IPS-15b (cell line): ENCODE measurements at regions not wholly inside any gene's neighbourhood (a gene's known extent, or its start where the extent isn't known, plus 50 kb on each side); places are given as distances from the start of the nearest gene placed in this dataset.
"Not testable (repeated sequence)": the region's sequence is repeated elsewhere in the genome, so short reads cannot be mapped to it uniquely, and the experiment has no call there.

Experiments used
- H3K27me3 ChIP-seq: one replicate; pipeline ENCODE4 v1.6.1; 2013; ENCODE audit warnings: low read length; ENCODE audit not compliant: control insufficient read depth, insufficient read depth
- H3K36me3 ChIP-seq: one replicate; pipeline ENCODE4 v1.6.1; 2013; ENCODE audit warnings: low read length; ENCODE audit not compliant: control insufficient read depth, insufficient read depth
- H3K4me1 ChIP-seq: one replicate; pipeline ENCODE4 v1.6.1; 2013; ENCODE audit warnings: mild to moderate bottlenecking, low read length; ENCODE audit not compliant: control insufficient read depth, insufficient read depth
- H3K4me3 ChIP-seq: one replicate; pipeline ENCODE4 v1.5.1; 2013; ENCODE audit warnings: low read depth, low read length
- H3K9ac ChIP-seq: one replicate; pipeline ENCODE4 v1.6.1; 2013; ENCODE audit warnings: low read depth, mild to moderate bottlenecking, low read length
- H3K9me3 ChIP-seq: one replicate; pipeline ENCODE4 v1.6.1; 2013; ENCODE audit warnings: mild to moderate bottlenecking, low read length; ENCODE audit not compliant: control insufficient read depth, insufficient read depth

GRCh38 chr14:65170768-65171507 lies 68.6 kb upstream of the MAX start:
- Histone ChIP-seq H3K36me3 (no peaks in the 10 kb centered on the region), H3K27me3 (no peaks in the 10 kb centered on the region), H3K9ac (no peak overlapping the region), H3K4me3 (peak overlapping the region; percentile 6), H3K9me3 (no peaks in the 10 kb centered on the region), H3K4me1 (peaks cover 16% of the 10 kb centered on the region)

GRCh38 chr14:65173973-65174693 lies 71.8 kb upstream of the MAX start:
- H3K4me1 ChIP-seq, result peaks cover 20% of the 10 kb centered on the region
- H3K4me3 ChIP-seq, result peak overlapping the region; percentile 24
- H3K36me3 ChIP-seq, result no peaks in the 10 kb centered on the region
- no peaks in the 10 kb centered on the region for H3K27me3 ChIP-seq
- H3K9me3 ChIP-seq, result no peaks in the 10 kb centered on the region
- no peak overlapping the region for H3K9ac ChIP-seq

DNA sequence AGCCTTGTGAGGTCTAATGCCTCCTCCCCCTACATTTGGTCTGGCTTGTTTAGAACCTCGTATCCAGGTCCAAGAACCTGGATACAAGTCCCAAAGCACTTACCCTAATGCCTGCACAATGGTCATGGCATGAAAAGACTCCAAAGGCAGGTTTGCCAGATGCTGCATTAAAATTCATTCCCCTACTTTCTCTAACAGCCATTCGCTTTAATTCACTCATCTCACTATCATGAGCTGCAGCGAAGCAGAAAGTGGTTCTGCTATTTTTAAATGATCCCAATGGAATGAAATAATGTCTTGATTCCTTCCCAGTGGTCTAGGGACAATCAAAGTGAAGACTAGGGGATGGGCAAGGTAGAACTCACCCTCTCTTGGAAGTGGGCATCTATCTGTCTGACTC lies 72.5 kb upstream of the MAX start:
- Histone ChIP-seq H3K27me3 (no peaks in the 10 kb centered on the region), H3K36me3 (no peaks in the 10 kb centered on the region), H3K9me3 (no peaks in the 10 kb centered on the region), H3K4me1 (peaks cover 20% of the 10 kb centered on the region), H3K4me3 (peak overlapping the region; percentile 24), H3K9ac (no peak overlapping the region)

- no peak overlapping the region for H3K9ac ChIP-seq
Measured at GRCh38 chr14:65177551-65177950, 75.2 kb upstream of the MAX start.

DNA sequence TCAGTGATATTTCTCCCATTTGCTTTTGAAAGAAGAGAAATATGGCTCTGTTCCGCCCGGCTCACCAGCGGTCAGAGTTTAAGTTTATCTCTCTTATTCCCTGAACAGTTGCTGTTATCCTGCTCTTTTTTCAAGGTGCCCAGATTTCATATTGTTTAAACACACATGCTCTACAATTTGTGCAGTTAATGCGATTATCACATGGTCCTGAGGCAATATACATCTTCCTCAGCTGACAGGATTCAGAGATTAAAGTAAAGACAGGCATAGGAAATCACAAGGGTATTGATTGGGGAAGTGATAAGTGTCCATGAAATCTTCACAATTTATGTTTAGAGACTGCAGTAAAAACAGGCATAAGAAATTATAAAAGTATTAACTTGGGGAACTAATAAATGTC lies 76.9 kb upstream of the MAX start:
- not testable (repeated sequence) for H3K9me3 ChIP-seq, H3K36me3 ChIP-seq, H3K9ac ChIP-seq, H3K4me3 ChIP-seq, H3K27me3 ChIP-seq
- H3K4me1 ChIP-seq, result peaks cover 17% of the 10 kb centered on the region

More at GRCh38 chr14:65177551-65177950, 75.2 kb upstream of the MAX start:
- H3K36me3 ChIP-seq, result no peaks in the 10 kb centered on the region
- no peaks in the 10 kb centered on the region for H3K27me3 ChIP-seq
- no peak overlapping the region for H3K4me3 ChIP-seq
- H3K4me1 ChIP-seq, result peaks cover 17% of the 10 kb centered on the region
- no peaks in the 10 kb centered on the region for H3K9me3 ChIP-seq

GRCh38 chr14:65179918-65180724 lies 77.8 kb upstream of the MAX start:
- Histone ChIP-seq H3K4me3 (no peak overlapping the region), H3K4me1 (peaks cover 11% of the 10 kb centered on the region), H3K36me3 (no peaks in the 10 kb centered on the region), H3K9me3 (no peaks in the 10 kb centered on the region), H3K27me3 (no peaks in the 10 kb centered on the region), H3K9ac (no peak overlapping the region)

GRCh38 chr14:65180725-65181025 lies 78.4 kb upstream of the MAX start:
- no peak overlapping the region for H3K9ac ChIP-seq
- H3K27me3 ChIP-seq, result no peaks in the 10 kb centered on the region
- H3K36me3 ChIP-seq, result no peaks in the 10 kb centered on the region
- no peak overlapping the region for H3K4me3 ChIP-seq
- H3K4me1 ChIP-seq, result peaks cover 11% of the 10 kb centered on the region
- no peaks in the 10 kb centered on the region for H3K9me3 ChIP-seq

DNA sequence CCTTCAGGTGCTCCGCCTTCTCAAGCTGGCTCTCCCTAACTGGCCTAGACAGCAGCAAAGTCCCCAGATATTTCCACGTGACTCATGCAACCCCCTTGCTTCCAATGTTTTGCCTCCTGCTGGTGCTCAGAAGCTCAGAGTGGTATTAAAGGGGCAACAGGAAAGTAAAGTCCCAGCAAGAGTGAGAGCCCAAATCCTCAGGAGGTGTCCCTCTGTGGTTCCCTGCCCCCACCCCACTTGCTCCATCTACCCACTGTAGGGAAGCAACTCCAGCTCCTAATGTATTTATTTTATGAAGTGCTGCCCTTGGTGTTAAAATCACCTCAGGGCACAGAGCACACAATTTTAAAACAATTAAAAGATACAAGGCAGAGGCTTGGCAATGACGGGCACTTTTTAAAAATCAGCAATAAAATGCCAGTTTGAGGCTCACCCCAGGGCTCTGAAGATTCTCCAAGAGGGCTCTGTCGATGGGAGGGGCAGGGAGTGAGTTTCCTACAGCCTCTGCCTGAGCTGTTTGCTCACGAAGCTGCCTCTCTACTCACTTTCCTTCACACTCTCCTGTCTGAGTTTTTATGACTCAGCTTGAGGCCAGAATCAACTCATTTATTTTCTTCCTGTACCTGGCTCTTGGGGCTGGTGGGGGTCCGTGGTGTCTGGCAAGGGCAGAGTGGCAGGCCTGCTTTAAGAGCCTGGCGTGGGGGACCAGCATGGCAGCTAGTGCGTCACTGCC lies 81.9 kb upstream of the MAX start:
- H3K9me3 ChIP-seq, result no peaks in the 10 kb centered on the region
- H3K4me3 ChIP-seq, result no peak overlapping the region
- no peaks in the 10 kb centered on the region for H3K36me3 ChIP-seq
- no peak overlapping the region for H3K9ac ChIP-seq
- peaks cover 16% of the 10 kb centered on the region for H3K4me1 ChIP-seq
- no peaks in the 10 kb centered on the region for H3K27me3 ChIP-seq

- Histone ChIP-seq H3K9me3 (no peaks in the 10 kb centered on the region), H3K9ac (no peak overlapping the region), H3K27me3 (no peaks in the 10 kb centered on the region)
Measured at GRCh38 chr14:65185829-65186228, 83.5 kb upstream of the MAX start.

DNA sequence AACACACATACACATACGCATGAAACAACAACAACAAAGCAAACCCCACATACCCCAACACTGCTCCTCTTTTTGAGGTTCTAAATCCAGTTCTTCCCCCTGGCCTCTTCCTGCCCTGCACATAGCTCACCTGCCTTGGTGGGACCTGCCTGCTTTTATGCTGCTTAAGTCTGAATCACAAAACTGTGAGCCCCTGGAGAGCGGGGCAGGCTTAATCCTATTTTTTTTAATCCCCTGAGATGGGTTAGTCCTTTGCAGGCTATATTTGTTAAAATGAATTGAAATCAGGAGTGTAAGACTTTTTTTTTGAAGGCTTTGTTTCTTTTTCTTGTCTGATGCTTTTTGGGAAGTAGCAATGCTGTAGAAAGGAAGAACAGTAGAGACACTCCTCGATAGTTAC lies 84.6 kb upstream of the MAX start:
- no peaks in the 10 kb centered on the region for H3K36me3 ChIP-seq
- H3K27me3 ChIP-seq, result no peaks in the 10 kb centered on the region
- peaks cover 16% of the 10 kb centered on the region for H3K4me1 ChIP-seq
- H3K9ac ChIP-seq, result no peak overlapping the region
- no peak overlapping the region for H3K4me3 ChIP-seq
- H3K9me3 ChIP-seq, result no peaks in the 10 kb centered on the region

More at GRCh38 chr14:65185829-65186228, 83.5 kb upstream of the MAX start:
- no peaks in the 10 kb centered on the region for H3K36me3 ChIP-seq
- peaks cover 16% of the 10 kb centered on the region for H3K4me1 ChIP-seq
- no peak overlapping the region for H3K4me3 ChIP-seq

- no peaks in the 10 kb centered on the region for H3K36me3 ChIP-seq
- H3K27me3 ChIP-seq, result no peaks in the 10 kb centered on the region
- no peak overlapping the region for H3K4me3 ChIP-seq
- no peak overlapping the region for H3K9ac ChIP-seq
- H3K4me1 ChIP-seq, result peaks cover 16% of the 10 kb centered on the region
- no peaks in the 10 kb centered on the region for H3K9me3 ChIP-seq
Measured at GRCh38 chr14:65187421-65188049, 85.2 kb upstream of the MAX start.
